HG03460 (cell line): ENCODE measurements at regions not wholly inside any gene's neighbourhood (a gene's known extent, or its start where the extent isn't known, plus 50 kb on each side); places are given as distances from the start of the nearest gene placed in this dataset.

Experiments used
- ATAC-seq: cut with Tn5 transposase; IDR thresholded peaks from one replicate; pipeline ENCODE4 v1.9.1; 2021; ENCODE audit not compliant: unreplicated experiment

GRCh38 chr14:96979611-96980074, 182.5 kb downstream of the VRK1 start:
- no peak for ATAC-seq

GRCh38 chr14:96980835-96981234, 183.7 kb downstream of the VRK1 start:
- ATAC-seq = no peak

GRCh38 chr14:96986256-96987085, 189.3 kb downstream of the VRK1 start:
- ATAC-seq = no peak

- ATAC-seq = no peak
These were observed 189.9 kb downstream of the VRK1 start for GRCh38 chr14:96987086-96987474.

- ATAC-seq = no peak
These were observed 190.6 kb downstream of the VRK1 start for GRCh38 chr14:96987771-96988170.

- ATAC-seq = no peak
These were observed 192.1 kb downstream of the VRK1 start for GRCh38 chr14:96989306-96989705.

GRCh38 chr14:96991226-96991625, 194.0 kb downstream of the VRK1 start:
- ATAC-seq = no peak

- ATAC-seq = no peak
These were observed 197.8 kb downstream of the VRK1 start for GRCh38 chr14:96994999-96995398.

GRCh38 chr14:96997269-96997668, 200.1 kb downstream of the VRK1 start:
- no peak for ATAC-seq

GRCh38 chr14:96997996-96998395, 200.8 kb downstream of the VRK1 start:
- no peak for ATAC-seq

GRCh38 chr14:96999654-97000155, 202.5 kb downstream of the VRK1 start:
- no peak for ATAC-seq

- no peak for ATAC-seq
These were observed 205.3 kb downstream of the VRK1 start for GRCh38 chr14:97002454-97002853.

- no peak for ATAC-seq
These were observed 208.8 kb downstream of the VRK1 start for GRCh38 chr14:97005934-97006333.

GRCh38 chr14:97010491-97011160, 213.4 kb downstream of the VRK1 start:
- ATAC-seq = no peak

GRCh38 chr14:97013878-97014277, 216.7 kb downstream of the VRK1 start:
- ATAC-seq = no peak

GRCh38 chr14:97021001-97021400, 223.8 kb downstream of the VRK1 start:
- ATAC-seq = no peak

- ATAC-seq = no peak
These were observed 224.5 kb downstream of the VRK1 start for GRCh38 chr14:97021571-97022168.

- ATAC-seq = no peak
These were observed 225.6 kb downstream of the VRK1 start for GRCh38 chr14:97022741-97023140.

GRCh38 chr14:97023871-97024270, 226.7 kb downstream of the VRK1 start:
- ATAC-seq = no peak

- no peak for ATAC-seq
These were observed 227.1 kb downstream of the VRK1 start for GRCh38 chr14:97024300-97024699.

- ATAC-seq = no peak
These were observed 228.5 kb downstream of the VRK1 start for GRCh38 chr14:97025722-97026121.
